ENCODE measurements at regions not wholly inside any gene's neighbourhood (a gene's known extent, or its start where the extent isn't known, plus 50 kb on each side); places are given as distances from the start of the nearest gene placed in this dataset.
"Not testable (repeated sequence)": the region's sequence is repeated elsewhere in the genome, so short reads cannot be mapped to it uniquely, and the experiment has no call there.

DNA sequence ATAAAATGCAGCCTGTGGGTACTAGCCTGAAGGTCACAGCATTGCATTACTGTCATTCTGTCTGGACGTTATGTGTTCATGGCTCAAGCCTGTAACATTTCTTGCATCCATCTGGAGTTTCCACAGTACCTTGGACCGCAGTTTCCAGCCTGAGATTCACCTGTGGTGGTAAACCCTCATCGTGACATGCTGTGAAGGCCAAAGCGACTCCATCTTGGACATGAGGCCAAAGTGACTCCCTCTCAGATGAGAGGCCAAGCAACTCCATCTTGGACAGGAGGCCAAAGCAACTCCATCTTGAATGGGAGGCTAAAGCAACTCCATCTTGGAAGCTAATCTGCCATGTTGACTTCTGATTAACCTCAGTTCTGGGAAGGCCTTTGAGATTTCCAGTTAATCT is 257.7 kb upstream of the MYT1L start:
- no peak for DNase-seq (ENCODE audit: low spot score)

- no peak for DNase-seq (ENCODE audit: low spot score)
Observed at GRCh38 chr2:2587354-2587753, 256.3 kb upstream of the MYT1L start.

DNA sequence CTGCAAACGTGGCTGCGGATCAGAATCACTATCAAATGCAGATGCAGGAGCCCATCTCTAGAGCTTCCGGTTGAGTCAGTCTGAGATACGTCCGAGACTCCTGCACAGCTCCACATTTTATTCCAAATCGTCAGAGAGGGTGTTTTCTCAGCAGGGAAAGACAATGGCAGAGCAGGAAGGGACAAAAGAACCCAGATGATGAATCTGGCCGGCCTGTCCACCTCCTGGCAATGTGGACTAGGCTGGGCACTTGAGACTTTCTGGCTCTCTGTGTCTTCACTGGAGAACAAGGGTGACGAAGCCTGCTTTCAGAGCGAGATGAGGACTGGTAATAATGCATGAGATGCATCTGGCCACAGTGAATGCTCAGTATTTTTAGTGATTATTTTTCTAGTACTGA is 255.9 kb upstream of the MYT1L start:
- DNase-seq (ENCODE audit: low spot score) = no peak

GRCh38 chr2:2586068-2586776 is 255.1 kb upstream of the MYT1L start:
- DNase-seq (ENCODE audit: low spot score) = no peak

- no peak for DNase-seq (ENCODE audit: low spot score)
Observed at GRCh38 chr2:2582998-2583545, 252.0 kb upstream of the MYT1L start.

DNA sequence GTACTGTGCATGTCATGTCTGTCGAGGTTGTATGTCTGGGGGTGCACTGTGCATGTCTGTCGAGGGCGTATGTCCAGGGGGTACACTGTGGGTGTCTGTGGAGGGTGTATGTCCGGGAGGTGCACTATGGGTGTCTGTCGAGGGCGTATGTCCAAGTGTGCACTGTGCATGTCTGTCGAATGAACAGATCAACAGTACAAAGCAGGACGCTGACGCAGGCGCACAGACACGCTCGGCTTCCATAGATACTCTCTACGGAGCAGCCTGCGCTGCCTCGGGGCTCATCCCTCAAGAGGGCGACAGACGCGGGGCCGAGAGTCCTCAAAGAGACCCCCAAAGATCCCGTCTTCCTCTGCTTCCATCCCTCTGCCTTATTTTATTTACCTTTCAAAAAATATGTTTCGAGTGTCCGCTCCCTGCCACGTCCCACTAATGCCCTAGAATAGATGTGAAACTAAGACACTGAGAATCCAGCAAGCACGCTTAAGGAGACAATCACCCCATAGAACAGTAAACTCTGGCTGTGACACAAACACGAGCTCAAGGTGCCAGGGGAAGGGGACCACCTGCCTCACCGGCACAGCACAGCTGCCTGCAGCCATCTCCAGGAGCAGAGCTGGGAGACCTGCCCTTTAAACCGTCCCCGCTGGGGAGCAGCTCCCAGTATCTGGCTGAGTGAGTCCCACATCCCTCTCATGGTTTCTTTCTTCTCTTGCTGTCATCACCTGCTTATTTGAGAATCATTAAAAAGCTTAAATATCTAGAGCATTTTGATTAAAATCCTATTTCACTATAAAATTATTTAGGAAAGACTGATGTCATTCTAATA is 250.5 kb upstream of the MYT1L start:
- no peak for DNase-seq (ENCODE audit: low spot score)

DNA sequence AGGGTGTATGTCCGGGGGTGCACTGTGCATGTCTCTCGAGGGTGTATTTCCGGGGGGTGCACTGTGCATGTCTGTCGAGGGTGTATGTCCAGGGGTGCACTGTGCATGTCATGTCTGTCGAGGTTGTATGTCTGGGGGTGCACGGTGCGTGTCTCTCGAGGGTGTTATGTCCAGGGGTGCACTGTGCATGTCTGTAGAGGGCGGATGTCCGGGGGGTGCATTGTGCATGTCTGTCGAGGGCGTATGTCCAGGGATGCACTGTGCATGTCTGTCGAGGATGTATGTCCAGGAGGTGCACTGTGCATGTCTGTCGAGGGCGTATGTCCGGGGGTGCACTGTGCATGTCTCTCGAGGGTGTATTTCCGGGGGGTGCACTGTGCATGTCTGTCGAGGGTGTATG is 249.8 kb upstream of the MYT1L start:
- not testable (repeated sequence) for DNase-seq (ENCODE audit: low spot score)

DNA sequence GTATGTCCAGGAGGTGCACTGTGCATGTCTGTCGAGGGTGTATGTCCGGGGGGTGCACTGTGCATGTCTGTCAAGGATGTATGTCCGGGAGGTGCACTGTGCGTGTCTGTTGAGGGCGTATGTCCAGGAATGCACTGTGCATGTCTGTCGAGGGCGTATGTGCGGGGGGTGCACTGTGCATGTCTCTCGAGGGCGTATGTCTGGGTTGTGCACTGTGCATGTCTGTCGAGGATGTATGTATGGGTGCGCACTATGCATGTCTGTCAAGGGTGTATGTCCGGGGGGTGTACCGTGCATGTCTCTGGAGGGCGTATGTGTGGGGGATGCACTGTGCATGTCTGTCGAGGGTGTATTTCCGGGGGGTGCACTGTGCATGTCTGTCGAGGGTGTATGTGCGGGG is 249.3 kb upstream of the MYT1L start:
- DNase-seq (ENCODE audit: low spot score) = no peak

- no peak for DNase-seq (ENCODE audit: low spot score)
Observed at GRCh38 chr2:2579814-2580213, 248.7 kb upstream of the MYT1L start.

DNA sequence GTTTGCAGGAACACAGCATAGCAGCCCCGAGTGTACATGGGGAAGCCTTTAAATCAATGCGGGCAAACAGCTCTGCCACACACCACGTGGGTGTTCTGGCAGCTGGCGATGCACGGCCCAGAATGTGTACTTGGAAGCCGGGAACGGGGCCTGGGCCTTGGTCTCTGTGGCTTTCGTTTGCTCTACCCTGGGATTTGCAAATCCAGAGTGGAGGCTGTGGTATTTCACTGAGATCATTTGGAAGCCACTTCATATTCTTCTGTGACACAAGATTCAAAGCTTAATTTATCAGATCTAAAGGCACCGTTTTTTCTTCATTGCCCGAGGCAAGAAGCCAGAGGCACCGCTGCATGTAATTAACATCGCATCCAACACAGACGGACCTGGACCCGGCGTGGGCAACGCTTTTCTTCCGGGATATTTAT is 246.3 kb upstream of the MYT1L start:
- no peak for DNase-seq (ENCODE audit: low spot score)

GRCh38 chr2:2575870-2576386 is 244.9 kb upstream of the MYT1L start:
- no peak for DNase-seq (ENCODE audit: low spot score)

DNA sequence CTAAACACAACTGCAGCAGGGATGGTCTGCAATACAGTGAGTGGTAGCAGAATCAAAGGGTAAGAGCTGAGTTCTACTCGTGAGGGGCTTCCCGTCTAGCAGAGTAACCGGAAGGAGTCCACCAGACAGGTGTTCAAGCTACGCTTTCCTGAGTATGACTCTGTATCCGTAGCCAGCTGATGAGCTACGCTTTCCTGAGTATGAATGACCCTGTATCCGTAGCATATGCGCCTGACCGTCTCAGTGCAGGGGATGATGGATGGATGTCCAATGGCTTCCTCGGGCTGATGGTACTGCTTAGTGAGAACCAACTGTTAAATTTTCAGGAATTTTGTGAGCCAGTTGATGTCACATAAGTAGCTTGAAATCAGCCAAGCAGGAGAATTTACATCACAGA is 244.1 kb upstream of the MYT1L start:
- no peak for DNase-seq (ENCODE audit: low spot score)

GRCh38 chr2:2574401-2575180 is 243.5 kb upstream of the MYT1L start:
- no peak for DNase-seq (ENCODE audit: low spot score)

GRCh38 chr2:2573658-2574293 is 242.7 kb upstream of the MYT1L start:
- DNase-seq (ENCODE audit: low spot score) = no peak

DNA sequence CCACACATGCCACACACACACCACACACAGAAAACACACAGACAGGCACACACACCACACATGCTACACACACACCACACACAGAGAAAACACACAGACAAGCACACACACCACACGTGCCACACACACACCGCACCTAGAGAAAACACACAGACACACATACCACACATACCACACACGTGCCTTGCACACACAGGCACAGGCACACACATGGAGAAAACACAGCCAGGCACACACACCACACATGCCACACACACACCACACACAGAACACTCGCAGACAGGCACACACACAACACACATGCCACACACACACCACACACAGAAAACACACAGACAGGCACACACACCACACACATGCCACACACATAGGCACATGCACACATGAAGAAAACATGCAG is 242.1 kb upstream of the MYT1L start:
- DNase-seq (ENCODE audit: low spot score) = no peak

- DNase-seq (ENCODE audit: low spot score) = no peak
Observed at GRCh38 chr2:2572393-2573204, 241.5 kb upstream of the MYT1L start.

DNA sequence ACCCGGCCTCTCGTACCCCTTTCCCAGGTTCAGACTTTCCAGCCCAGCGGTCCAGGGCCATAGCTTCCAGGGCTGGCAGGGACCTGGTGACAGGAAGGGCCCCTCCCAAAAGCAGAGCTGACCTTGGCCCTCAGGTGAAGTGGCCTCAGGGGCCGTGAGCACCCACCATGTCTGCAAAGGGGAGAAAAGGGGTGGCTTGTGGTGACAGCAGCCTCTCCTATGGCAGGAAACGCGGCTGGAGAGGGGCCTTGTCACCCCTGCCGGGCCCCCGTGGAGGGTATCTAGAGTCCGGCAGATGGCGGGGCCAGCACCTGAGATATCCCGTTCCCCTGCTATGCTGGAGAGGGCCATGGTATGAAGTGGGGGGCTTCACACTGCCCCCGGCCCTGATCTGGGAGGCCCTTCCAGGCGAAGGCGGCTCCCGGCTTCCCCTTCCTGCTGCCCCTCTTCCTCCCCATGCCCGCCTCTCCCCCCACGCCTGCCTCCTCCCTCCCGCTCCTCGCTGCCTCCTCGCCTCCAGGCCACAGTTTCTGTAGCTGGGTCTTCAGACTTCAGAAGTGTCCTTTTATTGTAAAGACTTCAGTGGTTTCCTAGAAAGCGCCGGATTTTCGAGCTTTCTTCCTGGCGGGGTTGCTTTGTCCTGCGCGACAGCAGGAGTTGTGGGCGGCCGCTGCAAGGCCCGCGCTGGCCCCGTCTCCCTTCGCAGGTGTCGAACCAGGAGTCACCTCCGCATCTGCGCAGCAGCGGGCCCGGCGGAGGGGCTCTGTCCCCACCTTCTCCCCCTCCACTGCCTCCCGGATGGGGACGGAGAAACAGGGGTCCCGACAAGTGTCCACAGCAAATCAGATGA is 240.5 kb upstream of the MYT1L start:
- DNase-seq (ENCODE audit: low spot score) = no peak

DNA sequence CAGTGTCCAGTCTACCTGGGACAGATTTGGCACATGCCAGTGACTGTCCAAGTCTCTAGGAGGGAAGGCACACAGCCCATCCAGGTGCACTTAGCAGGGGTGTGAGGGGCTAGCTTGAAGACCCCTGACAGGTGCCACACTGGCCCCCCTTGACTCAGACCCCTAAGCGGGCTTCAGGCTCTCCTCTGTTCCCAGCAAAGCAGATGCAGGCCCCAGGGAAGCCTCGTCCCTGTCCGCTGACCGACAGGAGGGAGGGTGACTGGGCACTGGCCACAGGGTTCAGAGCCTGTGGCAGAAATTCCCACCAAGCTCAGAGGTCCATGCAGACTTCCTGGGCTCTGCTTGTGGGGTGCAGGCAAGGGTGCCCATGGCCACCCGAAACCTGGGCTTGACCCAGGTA is 239.8 kb upstream of the MYT1L start:
- no peak for DNase-seq (ENCODE audit: low spot score)

DNA sequence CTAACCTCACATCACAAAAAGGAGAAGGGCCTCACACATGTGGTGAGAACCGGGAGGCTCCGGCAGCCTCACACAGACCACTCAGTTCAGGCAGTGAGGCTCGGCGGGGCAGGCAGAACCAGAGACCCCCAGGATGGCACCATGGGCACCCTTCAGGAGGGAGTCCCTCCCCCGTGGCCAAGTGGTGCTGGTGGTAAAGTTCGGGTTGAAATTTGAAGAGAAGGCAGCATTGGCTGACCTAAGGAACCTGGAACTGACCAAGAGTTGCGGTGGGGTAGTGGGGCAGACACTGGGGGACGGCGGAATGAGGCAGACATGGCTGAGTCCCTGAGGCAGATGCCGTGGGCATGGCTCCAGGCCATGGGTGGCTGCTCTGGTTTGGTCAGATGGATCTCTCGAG is 239.3 kb upstream of the MYT1L start:
- DNase-seq (ENCODE audit: low spot score) = no peak

DNA sequence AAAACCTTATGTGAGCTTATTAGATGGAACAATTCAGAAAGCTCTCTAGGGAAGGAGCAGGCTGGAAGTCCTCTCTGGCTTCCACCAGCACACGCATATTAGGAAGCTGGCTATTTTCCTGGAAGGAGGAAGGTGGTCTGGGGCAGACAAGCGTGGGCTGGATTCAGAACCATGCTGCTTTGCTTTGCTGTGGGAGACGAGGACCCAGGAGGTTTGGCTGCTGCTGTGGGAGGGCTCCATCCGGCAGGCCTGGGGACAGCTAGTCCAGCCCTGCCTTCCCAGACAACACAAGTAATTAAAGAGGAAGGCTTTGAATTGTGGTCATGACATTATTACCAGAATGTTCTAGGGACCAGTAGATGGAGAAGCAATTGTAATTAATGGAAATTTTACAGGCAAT is 238.8 kb upstream of the MYT1L start:
- DNase-seq (ENCODE audit: low spot score) = no peak

Measured in CD4-positive, alpha-beta T cell treated with Interleukin-2 at 100 ng/mL for 4 hours (primary cell).